Parathyroid adenoma (tissue), 2 donors: ENCODE measurements at regions not wholly inside any gene's neighbourhood (a gene's known extent, or its start where the extent isn't known, plus 50 kb on each side); places are given as distances from the start of the nearest gene placed in this dataset.

Experiments used
- H2AFZ ChIP-seq: fragments of 300-600 bp; sonication (generic); one replicate; pipeline ENCODE4 v1.7.0; 2017; ENCODE audit warnings: antibody characterized with exemption, mild to moderate bottlenecking
- H3K27ac ChIP-seq: fragments of 300-600 bp; sonication (generic); one replicate; pipeline ENCODE4 v1.7.0; 2017
- H3K27me3 ChIP-seq: fragments of 300-600 bp; sonication (generic); one replicate; pipeline ENCODE4 v1.7.0; 2017; ENCODE audit warnings: low read length; ENCODE audit not compliant: control insufficient read depth, insufficient read depth
- H3K36me3 ChIP-seq: fragments of 300-600 bp; sonication (generic); one replicate; pipeline ENCODE4 v1.7.0; 2017; ENCODE audit warnings: low read length; ENCODE audit not compliant: control insufficient read depth, insufficient read depth
- H3K4me1 ChIP-seq: fragments of 300-600 bp; sonication (generic); one replicate; pipeline ENCODE4 v1.7.0; 2017; ENCODE audit warnings: control low read depth
- H3K4me2 ChIP-seq: fragments of 300-600 bp; sonication (generic); one replicate; pipeline ENCODE4 v1.7.0; 2017; ENCODE audit warnings: low read length
- H3K4me3 ChIP-seq: fragments of 300-600 bp; sonication (generic); one replicate; pipeline ENCODE4 v1.7.0; 2017; ENCODE audit warnings: low read depth, low read length
- H3K79me2 ChIP-seq: fragments of 300-600 bp; sonication (generic); one replicate; pipeline ENCODE4 v1.7.0; 2017; ENCODE audit warnings: control low read depth
- H3K9ac ChIP-seq: fragments of 300-600 bp; sonication (generic); one replicate; pipeline ENCODE4 v1.7.0; 2017; ENCODE audit warnings: mild to moderate bottlenecking
- H3K9me3 ChIP-seq: fragments of 300-600 bp; sonication (generic); one replicate; pipeline ENCODE4 v1.7.0; 2017; ENCODE audit warnings: low read length; ENCODE audit not compliant: control insufficient read depth
- CTCF ChIP-seq: fragments of 300-600 bp; sonication (generic); IDR thresholded peaks from one replicate; pipeline ENCODE4 v1.7.0; 2017; ENCODE audit warnings: antibody characterized with exemption, mild to moderate bottlenecking
- donor health status: primary hyperparathyroidism.

GRCh38 chr3:67723863-67724262, 69.5 kb upstream of the SUCLG2 start:
- H3K36me3 ChIP-seq: no peaks in the 10 kb centered on the region
- no peaks in the 10 kb centered on the region for H3K79me2 ChIP-seq
- no peak overlapping the region for H3K27ac ChIP-seq
- no peaks in the 10 kb centered on the region for H3K9me3 ChIP-seq
- no peak for TF ChIP-seq CTCF
- H2AFZ ChIP-seq: no peak overlapping the region
- H3K27me3 ChIP-seq: no peaks in the 10 kb centered on the region
- H3K4me3 ChIP-seq: no peak overlapping the region
- H3K9ac ChIP-seq: no peak overlapping the region
- H3K4me2 ChIP-seq: no peak overlapping the region
- H3K4me1 ChIP-seq: no peaks in the 10 kb centered on the region

- H3K27ac ChIP-seq: no peak overlapping the region
- H3K9me3 ChIP-seq: no peaks in the 10 kb centered on the region
- H3K79me2 ChIP-seq: no peaks in the 10 kb centered on the region
- no peak overlapping the region for H3K9ac ChIP-seq
- H2AFZ ChIP-seq: no peak overlapping the region
- TF ChIP-seq CTCF: no peak
- no peaks in the 10 kb centered on the region for H3K4me1 ChIP-seq
- H3K27me3 ChIP-seq: no peaks in the 10 kb centered on the region
- no peak overlapping the region for H3K4me2 ChIP-seq
- no peaks in the 10 kb centered on the region for H3K36me3 ChIP-seq
- H3K4me3 ChIP-seq: no peak overlapping the region
Observed at GRCh38 chr3:67719333-67719732, 64.9 kb upstream of the SUCLG2 start.

GRCh38 chr3:67715971-67716370, 61.6 kb upstream of the SUCLG2 start:
- Histone ChIP-seq H3K27ac (no peak overlapping the region), H3K9ac (no peak overlapping the region), H3K4me1 (no peaks in the 10 kb centered on the region), H3K27me3 (no peaks in the 10 kb centered on the region), H3K4me2 (no peak overlapping the region), H2AFZ (no peak overlapping the region), H3K4me3 (no peak overlapping the region), H3K79me2 (no peaks in the 10 kb centered on the region), H3K36me3 (no peaks in the 10 kb centered on the region), H3K9me3 (no peaks in the 10 kb centered on the region)
- TF ChIP-seq CTCF: no peak

- no peak overlapping the region for H2AFZ ChIP-seq
- H3K9me3 ChIP-seq: no peaks in the 10 kb centered on the region
- no peak for TF ChIP-seq CTCF
- no peaks in the 10 kb centered on the region for H3K36me3 ChIP-seq
- H3K27ac ChIP-seq: no peak overlapping the region
- H3K27me3 ChIP-seq: no peaks in the 10 kb centered on the region
- H3K9ac ChIP-seq: no peak overlapping the region
- no peak overlapping the region for H3K4me3 ChIP-seq
- no peaks in the 10 kb centered on the region for H3K79me2 ChIP-seq
- H3K4me1 ChIP-seq: no peaks in the 10 kb centered on the region
- H3K4me2 ChIP-seq: no peak overlapping the region
Observed at GRCh38 chr3:67713764-67714469, 59.5 kb upstream of the SUCLG2 start.

GRCh38 chr3:67712259-67712658, 57.8 kb upstream of the SUCLG2 start:
- Histone ChIP-seq H3K4me3 (no peak overlapping the region), H3K9ac (no peak overlapping the region), H3K36me3 (no peaks in the 10 kb centered on the region), H3K4me2 (no peak overlapping the region), H3K9me3 (no peaks in the 10 kb centered on the region), H3K79me2 (no peaks in the 10 kb centered on the region), H2AFZ (no peak overlapping the region), H3K27me3 (no peaks in the 10 kb centered on the region), H3K4me1 (no peaks in the 10 kb centered on the region), H3K27ac (no peak overlapping the region)
- TF ChIP-seq CTCF: no peak
